Panc1 (cell line): ENCODE measurements at regions not wholly inside any gene's neighbourhood (a gene's known extent, or its start where the extent isn't known, plus 50 kb on each side); places are given as distances from the start of the nearest gene placed in this dataset.

Source experiments
- ATAC-seq: fragments of 200-7000 bp; cut with Tn5 transposase; 2 replicates; pipeline ENCODE4 v1.9.1; 2020; ENCODE audit warnings: mild to moderate bottlenecking, moderate library complexity
- BruUV-seq: library from RNA; stranded (reverse); fragments of 400-500 nt; replicated peaks from 2 replicates; lab custom pipeline; 2021; lab: Mats Ljungman, UMichigan
- CTCF ChIA-PET: fragments of 300-600 bp; sonication (Branson Sonifier 250); formaldehyde crosslinking; loops from one replicate; lab custom pipeline; 2022; ENCODE audit warnings: antibody characterized with exemption; lab: Charles Lee
- POLR2A ChIA-PET: fragments of 300-600 bp; sonication (Branson Sonifier 250); formaldehyde crosslinking; loops from one replicate; lab custom pipeline; 2022; ENCODE audit warnings: antibody characterized with exemption; lab: Charles Lee
- DNase-seq: peaks from one replicate; pipeline ENCODE4 v3.0.0-alpha.2; 2010; ENCODE audit warnings: low read depth, low spot score
- H3K27ac ChIP-seq: 2 replicates; pipeline ENCODE4 v1.5.1; 2011; ENCODE audit warnings: mild to moderate bottlenecking, low read length, inconsistent platforms
- H3K27me3 ChIP-seq: fragments of 200-500 bp; sonication (Bioruptor generic); 2 replicates; pipeline ENCODE4 v1.6.0; 2014; ENCODE audit warnings: low read length, inconsistent platforms; ENCODE audit not compliant: control insufficient read depth, insufficient read depth
- H3K36me3 ChIP-seq: fragments of 200-500 bp; sonication (Bioruptor generic); 2 replicates; pipeline ENCODE4 v1.5.1; 2014; ENCODE audit warnings: inconsistent platforms, mild to moderate bottlenecking, low read length, moderate library complexity; ENCODE audit not compliant: control insufficient read depth, insufficient read depth
- H3K4me1 ChIP-seq: 2 replicates; pipeline ENCODE4 v1.5.1; 2011; ENCODE audit warnings: inconsistent platforms, mild to moderate bottlenecking, low read length, moderate library complexity; ENCODE audit not compliant: control insufficient read depth, insufficient read depth
- H3K4me3 ChIP-seq, 2 experiments: 2 replicates each; pipeline ENCODE4 v1.5.1; 2011 to 2012; ENCODE audit warnings: low read depth in 2 of 2, low read length in 2 of 2, mild to moderate bottlenecking in 2 of 2, inconsistent platforms in 1 of 2, moderate library complexity in 1 of 2
- H3K9me3 ChIP-seq: fragments of 200-500 bp; sonication (Bioruptor generic); 2 replicates; pipeline ENCODE4 v1.5.1; 2014; ENCODE audit warnings: low read depth, mild to moderate bottlenecking, inconsistent platforms, low read length, moderate library complexity; ENCODE audit not compliant: control insufficient read depth, insufficient read depth
- CTCF ChIP-seq: fragments of 450-650 bp; IDR thresholded peaks from 2 replicates; pipeline ENCODE4 v1.5.1; 2017; ENCODE audit warnings: mild to moderate bottlenecking
- POLR2AphosphoS5 ChIP-seq: IDR thresholded peaks from 2 replicates; pipeline ENCODE4 v1.6.1; 2012; ENCODE audit warnings: mild to moderate bottlenecking, low read depth, low read length, moderate library complexity
- SIN3A ChIP-seq: IDR thresholded peaks from 2 replicates; pipeline ENCODE4 v1.6.1; 2012; ENCODE audit warnings: low read depth, mild to moderate bottlenecking, low read length, moderate library complexity, borderline replicate concordance; ENCODE audit not compliant: insufficient read depth
- TCF7L2 ChIP-seq: IDR thresholded peaks from 2 replicates; pipeline ENCODE4 v1.6.1; 2011; ENCODE audit warnings: mild to moderate bottlenecking, low read depth, low read length, inconsistent platforms
- in situ Hi-C: cut with HindIII; loops from 2 replicates; pipeline ENCODE4 v1.10.0; 2016; ENCODE audit warnings: low sequenced_read_pairs, low pct_unique_long_range_greater_than_20kb
- intact Hi-C: fragments of 100-400 bp; cut with micrococcal nuclease; formaldehyde crosslinking; loops from one replicate; pipeline ENCODE4 v1.10.0; 2022; ENCODE audit not compliant: unreplicated experiment
- TF ChIP-seq, protein P1 (sequence below), 2 experiments: IDR thresholded peaks; 2 replicates each; pipeline ENCODE4 v1.6.1; 2011 to 2012; ENCODE audit warnings: low read depth in 2 of 2, control low read depth in 1 of 2, low read length in 1 of 2, mild to moderate bottlenecking in 1 of 2, moderate library complexity in 1 of 2; ENCODE audit not compliant: insufficient read depth in 1 of 2

DNA sequence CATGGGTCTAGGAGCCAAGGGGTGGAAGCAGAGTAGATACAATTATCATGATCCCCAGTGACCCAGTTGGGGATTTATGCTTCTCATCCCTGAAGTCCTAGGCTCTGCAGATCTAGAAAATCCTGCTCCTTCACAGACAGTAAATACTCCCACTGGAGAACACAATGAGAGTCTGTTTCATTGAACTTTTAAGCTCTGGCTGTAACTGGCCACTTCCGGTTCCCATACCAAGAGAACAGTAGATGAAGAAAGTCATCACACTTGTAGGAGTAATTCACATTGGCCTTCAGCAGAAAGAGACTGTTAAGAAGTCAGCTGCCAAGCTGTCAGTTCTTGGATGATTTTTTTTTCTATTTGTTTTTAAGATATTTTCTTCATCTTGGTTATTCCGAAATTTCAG, 597.1 kb downstream of the ACTL7B start:
- Histone ChIP-seq H3K9me3 (no peaks in the 10 kb centered on the region), H3K4me3 (no peak overlapping the region), H3K27me3 (no peaks in the 10 kb centered on the region), H3K36me3 (no peaks in the 10 kb centered on the region), H3K27ac (no peak overlapping the region), H3K4me1 (no peaks in the 10 kb centered on the region)
- in situ Hi-C loops (no loop called here), intact Hi-C loops (no loop called here)
- CTCF ChIA-PET: no interaction called here
- no TSS peak for BruUV-seq
- DNase-seq (no peak), ATAC-seq (no peak)
- POLR2A ChIA-PET: no interaction called here
- TF ChIP-seq CTCF: no peak
- TF ChIP-seq, protein P1, sequence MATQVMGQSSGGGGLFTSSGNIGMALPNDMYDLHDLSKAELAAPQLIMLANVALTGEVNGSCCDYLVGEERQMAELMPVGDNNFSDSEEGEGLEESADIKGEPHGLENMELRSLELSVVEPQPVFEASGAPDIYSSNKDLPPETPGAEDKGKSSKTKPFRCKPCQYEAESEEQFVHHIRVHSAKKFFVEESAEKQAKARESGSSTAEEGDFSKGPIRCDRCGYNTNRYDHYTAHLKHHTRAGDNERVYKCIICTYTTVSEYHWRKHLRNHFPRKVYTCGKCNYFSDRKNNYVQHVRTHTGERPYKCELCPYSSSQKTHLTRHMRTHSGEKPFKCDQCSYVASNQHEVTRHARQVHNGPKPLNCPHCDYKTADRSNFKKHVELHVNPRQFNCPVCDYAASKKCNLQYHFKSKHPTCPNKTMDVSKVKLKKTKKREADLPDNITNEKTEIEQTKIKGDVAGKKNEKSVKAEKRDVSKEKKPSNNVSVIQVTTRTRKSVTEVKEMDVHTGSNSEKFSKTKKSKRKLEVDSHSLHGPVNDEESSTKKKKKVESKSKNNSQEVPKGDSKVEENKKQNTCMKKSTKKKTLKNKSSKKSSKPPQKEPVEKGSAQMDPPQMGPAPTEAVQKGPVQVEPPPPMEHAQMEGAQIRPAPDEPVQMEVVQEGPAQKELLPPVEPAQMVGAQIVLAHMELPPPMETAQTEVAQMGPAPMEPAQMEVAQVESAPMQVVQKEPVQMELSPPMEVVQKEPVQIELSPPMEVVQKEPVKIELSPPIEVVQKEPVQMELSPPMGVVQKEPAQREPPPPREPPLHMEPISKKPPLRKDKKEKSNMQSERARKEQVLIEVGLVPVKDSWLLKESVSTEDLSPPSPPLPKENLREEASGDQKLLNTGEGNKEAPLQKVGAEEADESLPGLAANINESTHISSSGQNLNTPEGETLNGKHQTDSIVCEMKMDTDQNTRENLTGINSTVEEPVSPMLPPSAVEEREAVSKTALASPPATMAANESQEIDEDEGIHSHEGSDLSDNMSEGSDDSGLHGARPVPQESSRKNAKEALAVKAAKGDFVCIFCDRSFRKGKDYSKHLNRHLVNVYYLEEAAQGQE (IDR thresholded peaks at IDR 0.05; ENCODE audit: insufficient read depth in 1 of 2, low read depth in 2 of 2, low read length in 1 of 2): no peak
- no peak for TF ChIP-seq SIN3A
- no peak for TF ChIP-seq POLR2AphosphoS5
- no peak for TF ChIP-seq TCF7L2

DNA sequence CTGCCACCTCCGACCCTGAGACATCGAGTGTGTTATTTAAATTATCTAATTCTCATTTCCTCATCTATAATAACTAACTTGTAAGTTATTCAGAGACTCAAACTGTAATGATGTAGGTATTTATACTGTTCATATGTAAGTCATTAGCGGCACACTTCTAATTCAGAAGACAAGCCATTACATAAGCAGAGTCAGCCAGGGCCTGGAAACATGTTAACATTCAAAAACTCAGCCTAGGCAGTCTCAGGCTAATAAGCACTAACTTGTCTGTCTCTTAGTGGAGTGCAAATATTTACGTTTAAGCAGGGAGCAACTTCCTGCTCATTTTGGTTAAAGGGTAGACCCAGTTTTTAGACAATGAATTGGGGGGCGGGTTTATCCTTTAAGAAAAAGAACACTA, 598.4 kb downstream of the ACTL7B start:
- Histone ChIP-seq H3K36me3 (no peaks in the 10 kb centered on the region), H3K9me3 (no peaks in the 10 kb centered on the region), H3K4me1 (no peaks in the 10 kb centered on the region), H3K27me3 (no peaks in the 10 kb centered on the region), H3K4me3 (no peak overlapping the region), H3K27ac (no peak overlapping the region)
- in situ Hi-C loops: no loop called here
- no TSS peak for BruUV-seq
- intact Hi-C loops: no loop called here
- DNase-seq (no peak), ATAC-seq (no peak)
- ChIA-PET CTCF (no interaction called here), POLR2A (no interaction called here)
- no peak for TF ChIP-seq CTCF
- TF ChIP-seq TCF7L2: no peak
- TF ChIP-seq, protein P1 (IDR thresholded peaks at IDR 0.05; ENCODE audit: insufficient read depth in 1 of 2, low read depth in 2 of 2, low read length in 1 of 2): no peak
- TF ChIP-seq SIN3A: no peak
- no peak for TF ChIP-seq POLR2AphosphoS5
